ENCODE measurements at regions not wholly inside any gene's neighbourhood (a gene's known extent, or its start where the extent isn't known, plus 50 kb on each side); places are given as distances from the start of the nearest gene placed in this dataset.

- no peak for DNase-seq
Observed at GRCh38 chr6:154561750-154562149, 51.3 kb upstream of the CNKSR3 start.

- DNase-seq: no peak
Observed at GRCh38 chr6:154565331-154565730, 54.8 kb upstream of the CNKSR3 start.

- DNase-seq: no peak
Observed at GRCh38 chr6:154566866-154567265, 56.4 kb upstream of the CNKSR3 start.

- no peak for DNase-seq
Observed at GRCh38 chr6:154567695-154568220, 57.3 kb upstream of the CNKSR3 start.

GRCh38 chr6:154569156-154569862, 58.8 kb upstream of the CNKSR3 start:
- DNase-seq: no peak

- no peak for DNase-seq
Observed at GRCh38 chr6:154570505-154570904, 60.0 kb upstream of the CNKSR3 start.

- no peak for DNase-seq
Observed at GRCh38 chr6:154572556-154572955, 62.1 kb upstream of the CNKSR3 start.

GRCh38 chr6:154578004-154578559, 67.6 kb upstream of the CNKSR3 start:
- DNase-seq: no peak

- no peak for DNase-seq
Observed at GRCh38 chr6:154579046-154579445, 68.6 kb upstream of the CNKSR3 start.

- DNase-seq: no peak
Observed at GRCh38 chr6:154579485-154579884, 69.0 kb upstream of the CNKSR3 start.

GRCh38 chr6:154580397-154581135, 70.1 kb upstream of the CNKSR3 start:
- DNase-seq: no peak

GRCh38 chr6:154582696-154583095, 72.2 kb upstream of the CNKSR3 start:
- no peak for DNase-seq

GRCh38 chr6:154583546-154584188, 73.2 kb upstream of the CNKSR3 start:
- no peak for DNase-seq

- no peak for DNase-seq
Observed at GRCh38 chr6:154590756-154591155, 80.3 kb upstream of the CNKSR3 start.

GRCh38 chr6:154591234-154591633, 80.7 kb upstream of the CNKSR3 start:
- no peak for DNase-seq

GRCh38 chr6:154592199-154592860, 81.8 kb upstream of the CNKSR3 start:
- no peak for DNase-seq

GRCh38 chr6:154593122-154593521, 82.6 kb upstream of the CNKSR3 start:
- DNase-seq: no peak

GRCh38 chr6:154594496-154595198, 84.2 kb upstream of the CNKSR3 start:
- no peak for DNase-seq

GRCh38 chr6:154595538-154595937, 85.1 kb upstream of the CNKSR3 start:
- DNase-seq: no peak

GRCh38 chr6:154596009-154596408, 85.5 kb upstream of the CNKSR3 start:
- DNase-seq: no peak

- no peak for DNase-seq
Observed at GRCh38 chr6:154596701-154597100, 86.2 kb upstream of the CNKSR3 start.

GRCh38 chr6:154598399-154598798, 87.9 kb upstream of the CNKSR3 start:
- DNase-seq: no peak
